HG03342 (cell line): ENCODE measurements at regions not wholly inside any gene's neighbourhood (a gene's known extent, or its start where the extent isn't known, plus 50 kb on each side); places are given as distances from the start of the nearest gene placed in this dataset.

ENCODE experiments used
- ATAC-seq: cut with Tn5 transposase; IDR thresholded peaks from one replicate; pipeline ENCODE4 v1.9.1; 2021; ENCODE audit warnings: mild to moderate bottlenecking, moderate library complexity; ENCODE audit not compliant: unreplicated experiment

GRCh38 chr3:75985432-75985831, 200.1 kb upstream of the ZNF717 start:
- no peak for ATAC-seq

DNA sequence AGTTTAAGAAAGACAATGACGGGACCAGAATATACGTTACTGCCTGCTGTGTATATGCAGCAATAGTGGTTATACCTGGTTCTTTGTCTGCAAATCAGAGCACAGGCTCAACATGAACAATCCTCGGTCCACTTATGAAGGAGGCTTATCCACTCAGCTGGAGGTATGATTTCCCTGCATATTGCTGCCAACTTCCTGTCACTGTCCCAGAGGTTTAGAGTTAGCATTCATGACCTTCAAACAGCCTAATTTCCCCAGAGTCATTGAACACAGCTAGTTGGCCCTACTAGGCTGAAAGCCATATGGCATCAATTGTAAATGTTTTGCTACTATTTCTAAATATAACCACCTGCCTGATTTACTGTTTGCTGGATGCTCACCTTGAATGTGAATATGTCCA, 224.9 kb upstream of the ZNF717 start:
- no peak for ATAC-seq

DNA sequence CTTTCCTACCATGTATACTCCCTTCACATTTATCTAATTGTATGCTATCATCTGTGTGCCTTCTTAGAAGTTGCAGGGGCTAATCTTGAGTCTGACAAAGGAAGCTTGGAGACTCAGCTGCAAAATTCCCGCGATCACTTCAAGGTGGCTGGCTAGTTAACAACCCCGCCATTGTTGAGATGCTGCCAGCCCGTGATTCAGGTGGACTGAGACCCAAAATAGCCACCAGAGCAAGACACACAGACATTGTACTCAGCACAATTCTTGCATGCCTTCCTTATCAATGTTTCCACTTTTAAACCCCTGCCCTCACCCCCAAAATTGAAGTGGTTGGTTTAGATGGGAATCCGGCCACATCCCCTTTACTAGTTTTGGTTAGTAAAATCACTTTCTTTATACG, 225.8 kb upstream of the ZNF717 start:
- no peak for ATAC-seq

DNA sequence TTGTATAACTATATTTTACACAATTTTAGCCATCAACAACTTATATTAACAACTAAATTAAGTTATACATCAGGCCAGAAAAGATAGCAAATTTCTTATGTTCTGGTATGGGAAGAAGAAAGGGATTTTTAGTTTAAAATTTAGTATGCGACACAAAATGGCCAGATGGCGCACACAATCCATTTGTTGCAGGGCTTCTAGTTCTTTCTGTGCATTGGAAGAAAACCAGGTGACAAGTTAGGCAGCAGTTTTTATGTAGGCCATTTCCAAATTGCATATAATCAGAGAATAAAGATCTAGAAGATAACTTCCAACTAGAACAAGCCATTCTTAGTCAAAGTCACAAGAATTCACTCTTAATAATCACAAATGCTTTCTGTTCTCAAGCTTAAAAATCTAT, 230.1 kb upstream of the ZNF717 start:
- no peak for ATAC-seq

DNA sequence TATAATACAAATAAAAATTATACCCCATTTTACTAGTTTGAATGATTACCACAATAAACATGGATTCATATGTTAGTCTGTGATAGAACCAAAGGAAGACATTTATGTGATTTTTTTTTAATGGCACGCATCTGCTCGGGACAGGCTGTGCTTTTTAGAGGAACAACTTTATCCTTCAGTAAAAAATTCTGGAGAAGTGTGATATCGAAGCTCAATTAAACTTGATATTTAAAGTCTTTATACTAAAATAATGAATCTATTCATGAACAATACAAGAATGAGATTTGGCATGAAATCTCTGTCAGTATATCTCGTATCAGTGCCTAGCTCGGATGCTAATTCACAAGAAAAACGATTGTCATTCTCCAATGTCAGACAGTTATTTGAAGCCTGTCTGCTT, 230.8 kb upstream of the ZNF717 start:
- no peak for ATAC-seq

- ATAC-seq = no peak
Observed at GRCh38 chr3:76016769-76017439, 231.6 kb upstream of the ZNF717 start.

DNA sequence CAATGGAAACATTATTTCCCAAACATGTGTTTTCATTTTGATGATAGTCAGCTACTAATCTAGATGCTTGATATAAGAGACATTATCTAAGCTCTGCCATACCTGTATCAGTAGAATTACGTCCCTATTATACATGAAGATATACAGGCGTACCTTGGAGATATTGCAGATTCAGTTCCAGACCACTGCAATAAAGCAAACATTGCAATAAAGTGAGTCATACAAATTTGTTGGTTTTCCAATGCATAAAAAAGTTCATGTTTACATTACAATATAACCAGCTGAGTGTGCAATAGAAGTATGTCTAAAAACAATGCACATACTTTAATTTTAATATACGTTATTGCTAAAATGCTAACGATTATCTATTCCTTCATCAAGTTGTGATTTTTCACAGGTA, 236.0 kb upstream of the ZNF717 start:
- no peak for ATAC-seq

DNA sequence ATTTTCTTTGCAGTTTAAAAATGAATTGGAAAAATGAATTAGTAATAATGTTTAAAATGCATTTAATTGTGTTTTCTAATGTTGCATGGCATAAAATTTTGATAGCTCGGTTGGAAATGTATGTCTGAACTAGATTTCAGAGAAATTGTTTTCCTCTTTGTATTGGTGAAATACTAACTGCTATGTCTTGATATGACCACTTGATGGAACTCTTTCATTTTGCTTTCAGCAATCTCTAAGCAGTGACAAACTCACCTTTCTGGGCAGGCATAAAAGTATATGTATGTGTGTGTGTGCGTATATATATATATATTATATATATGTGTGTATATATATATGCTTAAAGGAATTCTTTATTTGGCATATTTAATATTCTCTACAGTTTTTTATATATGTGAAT, 239.3 kb upstream of the ZNF717 start:
- no peak for ATAC-seq

DNA sequence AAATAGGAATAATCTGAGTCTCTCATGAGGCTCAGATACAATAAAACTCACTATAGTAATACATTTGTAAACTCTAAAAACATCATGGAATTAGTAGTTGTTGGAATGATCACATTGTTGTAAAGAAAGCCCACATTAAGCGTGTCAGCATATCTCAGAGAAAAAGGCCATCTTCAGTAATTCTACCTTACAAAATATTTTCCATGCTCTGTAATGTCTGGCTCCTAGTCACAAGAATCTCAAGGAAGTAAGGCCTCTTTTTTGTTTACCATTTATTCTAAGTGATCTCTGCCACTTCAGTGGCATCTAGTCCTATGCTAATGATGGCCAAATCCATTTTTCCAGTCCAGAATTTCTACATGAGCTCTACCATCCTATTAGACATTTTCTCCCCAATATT, 240.2 kb upstream of the ZNF717 start:
- ATAC-seq = no peak

- no peak for ATAC-seq
Observed at GRCh38 chr3:76026379-76026778, 241.0 kb upstream of the ZNF717 start.

- ATAC-seq = no peak
Observed at GRCh38 chr3:76028774-76029173, 243.4 kb upstream of the ZNF717 start.

GRCh38 chr3:76034649-76035048, 249.3 kb upstream of the ZNF717 start:
- ATAC-seq = no peak

DNA sequence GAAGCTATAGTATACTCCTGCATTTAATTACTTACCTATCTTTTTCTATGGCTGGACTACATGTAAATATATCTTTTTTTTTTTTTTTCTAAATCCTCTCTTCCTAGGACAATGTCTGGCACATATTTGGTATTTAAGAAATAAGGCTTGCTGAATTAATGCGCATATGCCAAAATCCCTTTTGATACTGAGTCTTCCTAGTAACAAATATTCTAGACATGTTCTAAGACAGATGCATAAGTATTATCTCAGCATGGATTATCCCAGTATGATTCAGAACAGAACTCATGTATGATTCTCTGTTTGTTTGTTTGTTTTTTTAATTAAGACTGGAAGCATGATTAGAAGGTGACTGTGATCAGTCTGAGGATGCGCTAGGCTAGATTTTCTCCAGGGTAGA, 249.8 kb upstream of the ZNF717 start:
- ATAC-seq = no peak

DNA sequence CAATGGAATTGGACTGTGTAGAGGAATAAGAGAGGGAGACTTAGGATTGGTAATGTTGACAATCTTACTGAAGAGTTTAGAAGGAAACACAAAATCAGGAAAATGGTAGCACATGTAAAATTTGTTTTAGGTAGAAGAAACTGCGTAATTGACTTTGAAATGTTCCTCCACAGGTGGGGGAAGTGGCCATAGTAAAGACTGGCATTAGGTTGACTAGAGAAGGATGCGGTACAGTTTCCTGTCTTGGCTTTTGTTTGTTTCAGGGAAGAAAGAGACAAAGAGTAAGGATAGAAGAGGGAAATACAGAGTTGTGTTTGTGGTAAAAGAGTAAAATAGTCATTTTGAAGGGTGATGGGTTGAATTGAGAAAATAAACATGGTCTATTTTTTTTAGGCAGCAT, 253.6 kb upstream of the ZNF717 start:
- no peak for ATAC-seq

GRCh38 chr3:76039431-76039830, 254.1 kb upstream of the ZNF717 start:
- ATAC-seq = no peak

DNA sequence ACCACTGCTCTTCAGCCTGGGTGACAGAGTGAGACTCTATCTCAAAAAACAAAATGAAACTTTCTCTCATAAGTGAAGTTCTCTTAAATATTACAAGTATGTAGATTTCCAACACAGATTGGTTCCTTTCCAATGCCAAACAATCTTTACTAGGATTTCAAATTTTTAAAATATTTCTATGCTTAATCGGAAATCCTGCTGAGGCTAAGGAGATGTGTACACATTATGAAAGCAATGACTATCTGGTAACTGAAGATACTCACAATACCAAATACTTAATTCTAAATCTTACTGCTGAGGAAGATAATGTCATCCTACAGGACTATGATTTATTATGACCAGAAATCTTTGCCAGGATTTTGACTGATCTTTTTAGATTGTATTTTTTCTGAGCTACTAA, 255.6 kb upstream of the ZNF717 start:
- no peak for ATAC-seq

- no peak for ATAC-seq
Observed at GRCh38 chr3:76043746-76044145, 258.4 kb upstream of the ZNF717 start.

- ATAC-seq = no peak
Observed at GRCh38 chr3:76044601-76045600, 259.6 kb upstream of the ZNF717 start.

- no peak for ATAC-seq
Observed at GRCh38 chr3:76047368-76047767, 262.0 kb upstream of the ZNF717 start.

GRCh38 chr3:76049776-76050175, 264.4 kb upstream of the ZNF717 start:
- ATAC-seq = no peak

- ATAC-seq = no peak
Observed at GRCh38 chr3:76051145-76051544, 265.8 kb upstream of the ZNF717 start.

- ATAC-seq = no peak
Observed at GRCh38 chr3:76054404-76054803, 269.1 kb upstream of the ZNF717 start.
